K562 (cell line): ENCODE measurements at regions not wholly inside any gene's neighbourhood (a gene's known extent, or its start where the extent isn't known, plus 50 kb on each side); places are given as distances from the start of the nearest gene placed in this dataset.

Source experiments
- CCNT2 ChIP-seq: IDR thresholded peaks from 2 replicates; pipeline ENCODE4 v1.6.1; 2011; ENCODE audit warnings: borderline replicate concordance, low read depth, mild to moderate bottlenecking, moderate library complexity, mixed read lengths, low read length; ENCODE audit not compliant: insufficient read length; ENCODE audit errors: extremely low read depth
- CTBP1 ChIP-seq: fragments of 450-650 bp; IDR thresholded peaks from 2 replicates; pipeline ENCODE4 v1.6.1; 2016; ENCODE audit warnings: borderline replicate concordance
- E2F8 ChIP-seq: fragments of 450-650 bp; IDR thresholded peaks from 2 replicates; pipeline ENCODE4 v1.7.1; 2018; ENCODE audit warnings: mild to moderate bottlenecking, low read depth; ENCODE audit not compliant: partially characterized antibody
- EHMT2 ChIP-seq: fragments of 450-650 bp; IDR thresholded peaks from 2 replicates; pipeline ENCODE4 v1.6.1; 2018; ENCODE audit warnings: antibody characterized with exemption
- MEIS2 ChIP-seq: fragments of 450-650 bp; IDR thresholded peaks from 2 replicates; pipeline ENCODE4 v1.6.1; 2014; ENCODE audit warnings: mild to moderate bottlenecking; ENCODE audit not compliant: partially characterized antibody
- MYNN ChIP-seq, 2 experiments: sonication (generic); formaldehyde crosslinking in 1 of 2; IDR thresholded peaks; 2 replicates each; pipeline versions ENCODE4 v1.5.0 to v1.6.1; 2016 to 2020; ENCODE audit warnings: antibody characterized with exemption in 1 of 2, missing genetic modification reagents in 1 of 2
- RCOR1 ChIP-seq, 2 experiments: IDR thresholded peaks; 2 replicates each; pipeline ENCODE4 v1.6.1; 2012; ENCODE audit warnings: low read depth in 2 of 2, low read length in 2 of 2, borderline replicate concordance in 1 of 2, improper control_type of control experiment in 1 of 2
- REST ChIP-seq, 2 experiments: fragments of 450-650 bp; formaldehyde crosslinking in 1 of 2; IDR thresholded peaks; 2 replicates each; pipeline versions ENCODE4 v1.4.0 to v1.6.1; 2014 to 2020; ENCODE audit warnings: mild to moderate bottlenecking in 2 of 2, borderline replicate concordance in 1 of 2, low read depth in 1 of 2
- SMARCA4 ChIP-seq: fragments of 450-650 bp; IDR thresholded peaks from 2 replicates; pipeline ENCODE4 v1.6.1; 2016
- SOX6 ChIP-seq: fragments of 450-650 bp; IDR thresholded peaks from 2 replicates; pipeline ENCODE4 v1.6.1; 2014; ENCODE audit warnings: mild to moderate bottlenecking
- ZEB2 ChIP-seq: fragments of 450-650 bp; IDR thresholded peaks from 2 replicates; pipeline ENCODE4 v1.6.1; 2016
- TF ChIP-seq, protein P1 (sequence below): sonication (generic); IDR thresholded peaks from 2 replicates; pipeline ENCODE4 v1.6.1; 2016
- TF ChIP-seq, protein P2 (sequence below): fragments of 200-800 bp; sonication (Bioruptor generic); IDR thresholded peaks from 2 replicates; pipeline ENCODE4 v1.6.1; 2017; ENCODE audit warnings: missing genetic modification characterization, missing compliant biosample characterization

DNA sequence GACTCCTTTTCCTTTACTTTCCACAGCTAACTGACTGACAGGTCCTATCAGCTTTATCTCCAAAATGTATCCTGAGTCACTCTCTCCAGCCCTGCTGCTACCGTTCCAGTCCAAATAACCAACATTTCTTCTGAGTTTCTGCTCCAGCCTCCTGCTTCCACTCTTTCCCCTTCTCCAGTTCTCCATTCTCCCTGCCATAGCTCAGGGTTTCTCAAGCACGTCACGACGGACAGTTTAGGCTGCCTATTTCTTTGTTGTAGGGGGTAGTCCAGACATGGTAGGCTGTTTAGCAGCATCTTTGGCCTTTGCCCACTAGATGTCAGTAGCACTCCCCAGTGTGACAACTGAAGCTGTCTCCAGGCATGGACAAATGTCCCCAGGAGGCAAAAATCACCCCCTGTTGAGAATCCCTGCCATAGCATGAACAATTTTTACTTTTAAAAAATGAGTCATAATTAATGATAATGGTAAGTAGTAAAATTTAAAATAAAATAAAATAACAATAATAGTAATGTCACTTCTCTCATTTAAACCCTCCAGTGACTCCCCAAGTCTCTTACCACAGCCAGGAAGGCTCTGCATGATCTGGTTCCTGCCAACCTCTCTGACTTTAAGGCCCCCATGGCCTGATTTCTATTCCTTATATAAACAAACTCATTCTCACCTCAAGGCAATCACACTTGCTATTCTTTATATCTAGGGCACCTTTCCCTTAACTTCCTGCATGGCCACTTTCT, 105.4 kb upstream of the FER start (continued):
- peak; percentile 76 for TF ChIP-seq MEIS2
- TF ChIP-seq, protein P1, sequence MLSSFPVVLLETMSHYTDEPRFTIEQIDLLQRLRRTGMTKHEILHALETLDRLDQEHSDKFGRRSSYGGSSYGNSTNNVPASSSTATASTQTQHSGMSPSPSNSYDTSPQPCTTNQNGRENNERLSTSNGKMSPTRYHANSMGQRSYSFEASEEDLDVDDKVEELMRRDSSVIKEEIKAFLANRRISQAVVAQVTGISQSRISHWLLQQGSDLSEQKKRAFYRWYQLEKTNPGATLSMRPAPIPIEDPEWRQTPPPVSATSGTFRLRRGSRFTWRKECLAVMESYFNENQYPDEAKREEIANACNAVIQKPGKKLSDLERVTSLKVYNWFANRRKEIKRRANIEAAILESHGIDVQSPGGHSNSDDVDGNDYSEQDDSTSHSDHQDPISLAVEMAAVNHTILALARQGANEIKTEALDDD: 0 out of 2 replicates have a peak, but pooled peaks have one; percentile 30
- 0 out of 2 replicates have a peak, but pooled peaks have one; percentile 22 for TF ChIP-seq MYNN (IDR thresholded peaks at IDR 0.05)
- TF ChIP-seq MYNN (CRISPR knock-in tag; IDR thresholded peaks at IDR 0.05): no peak
- TF ChIP-seq EHMT2: peak; percentile 81
- TF ChIP-seq ZEB2: peak; percentile 42; the same call in 1 of the 2 replicates
- TF ChIP-seq, protein P2, sequence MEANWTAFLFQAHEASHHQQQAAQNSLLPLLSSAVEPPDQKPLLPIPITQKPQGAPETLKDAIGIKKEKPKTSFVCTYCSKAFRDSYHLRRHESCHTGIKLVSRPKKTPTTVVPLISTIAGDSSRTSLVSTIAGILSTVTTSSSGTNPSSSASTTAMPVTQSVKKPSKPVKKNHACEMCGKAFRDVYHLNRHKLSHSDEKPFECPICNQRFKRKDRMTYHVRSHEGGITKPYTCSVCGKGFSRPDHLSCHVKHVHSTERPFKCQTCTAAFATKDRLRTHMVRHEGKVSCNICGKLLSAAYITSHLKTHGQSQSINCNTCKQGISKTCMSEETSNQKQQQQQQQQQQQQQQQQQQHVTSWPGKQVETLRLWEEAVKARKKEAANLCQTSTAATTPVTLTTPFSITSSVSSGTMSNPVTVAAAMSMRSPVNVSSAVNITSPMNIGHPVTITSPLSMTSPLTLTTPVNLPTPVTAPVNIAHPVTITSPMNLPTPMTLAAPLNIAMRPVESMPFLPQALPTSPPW (CRISPR knock-in tag): peak; percentile 29; the same call in 1 of the 2 replicates
- TF ChIP-seq RCOR1 (IDR thresholded peaks at IDR 0.05; ENCODE audit: borderline replicate concordance in 1 of 2, low read depth in 2 of 2, low read length in 2 of 2): peak in 1 of 2 experiments; percentile 46; a peak in 1 of 4 replicates
- peak; percentile 70; the same call in 1 of the 2 replicates for TF ChIP-seq REST (IDR thresholded peaks at IDR 0.05; ENCODE audit: borderline replicate concordance)
- TF ChIP-seq REST (CRISPR knock-in tag; IDR thresholded peaks at IDR 0.05; ENCODE audit: low read depth): no peak
- peak; percentile 75; the same call in 1 of the 2 replicates for TF ChIP-seq CTBP1
- peak; percentile 50 for TF ChIP-seq E2F8
- peak; percentile 43; the same call in 1 of the 2 replicates for TF ChIP-seq SMARCA4
- TF ChIP-seq CCNT2: no peak
- 0 out of 2 replicates have a peak, but pooled peaks have one; percentile 37 for TF ChIP-seq SOX6
